GM12878 (cell line): ENCODE measurements at regions not wholly inside any gene's neighbourhood (a gene's known extent, or its start where the extent isn't known, plus 50 kb on each side); places are given as distances from the start of the nearest gene placed in this dataset.

Experiments used
- ATAC-seq: fragments of 200-7000 bp; cut with Tn5 transposase; 3 replicates; pipeline ENCODE4 v1.9.1; 2020; ENCODE audit warnings: mild to moderate bottlenecking, moderate library complexity
- BruUV-seq: library from RNA; stranded (reverse); fragments of 400-500 nt; replicated peaks from 2 replicates; lab custom pipeline; 2021; lab: Mats Ljungman, UMichigan
- CTCF ChIA-PET: fragments of 300-600 bp; sonication (Branson Sonifier 250); formaldehyde crosslinking; extraction: SDS; loops from one replicate; lab custom pipeline; 2021; ENCODE audit warnings: inconsistent platforms; lab: Yijun Ruan, JAX
- POLR2A ChIA-PET: fragments of 350-600 bp; formaldehyde crosslinking; extraction: SDS; loops from one replicate; lab custom pipeline; 2021; ENCODE audit warnings: inconsistent platforms; lab: Charles Lee
- RAD21 ChIA-PET: fragments of 300-600 bp; sonication (Branson Sonifier 250); formaldehyde crosslinking; loops from one replicate; lab custom pipeline; 2023; ENCODE audit warnings: antibody characterized with exemption; ENCODE audit not compliant: unreplicated experiment; lab: Charles Lee
- SMC1A ChIA-PET: fragments of 300-600 bp; sonication (Branson Sonifier 250); formaldehyde crosslinking; loops from one replicate; lab custom pipeline; 2023; ENCODE audit not compliant: unreplicated experiment, uncharacterized antibody; lab: Charles Lee
- DNase-seq: peaks from one replicate; pipeline ENCODE4 v3.0.0-alpha.2; 2011; ENCODE audit warnings: low read depth, low spot score
- FAIRE-seq: peaks from 3 replicates; lab custom pipeline; 2011; peaks lifted over from hg19 to GRCh38; lab: Jason Lieb, UNC
- H2AFZ ChIP-seq: 2 replicates; pipeline ENCODE4 v1.6.0; 2011; ENCODE audit warnings: low read depth, low read length, control low read depth; ENCODE audit not compliant: control insufficient read depth
- H3K27ac ChIP-seq: 2 replicates; pipeline ENCODE4 v1.5.1; 2011; ENCODE audit warnings: control low read depth; ENCODE audit not compliant: control insufficient read depth, insufficient read depth
- H3K27me3 ChIP-seq, 2 experiments: replicated peaks in 1 of 2; 2 replicates each; pipeline versions ENCODE4 v1.6.0 to v1.6.1; 2011; ENCODE audit warnings: low read length in 1 of 2; ENCODE audit not compliant: control insufficient read depth in 2 of 2, insufficient read depth in 2 of 2
- H3K36me3 ChIP-seq, 2 experiments: 2 replicates each; pipeline ENCODE4 v1.5.1; 2011; ENCODE audit warnings: low read length in 1 of 2; ENCODE audit not compliant: control insufficient read depth in 2 of 2, insufficient read depth in 2 of 2
- H3K4me1 ChIP-seq: 2 replicates; pipeline ENCODE4 v1.6.1; 2011; ENCODE audit warnings: mild to moderate bottlenecking, low read length, moderate library complexity, mixed read lengths; ENCODE audit not compliant: control insufficient read depth, insufficient read depth
- H3K4me2 ChIP-seq: 2 replicates; pipeline ENCODE4 v1.6.0; 2011; ENCODE audit warnings: control low read depth; ENCODE audit not compliant: control insufficient read depth, insufficient read depth
- H3K4me3 ChIP-seq: fragments of 200-600 bp; sonication (generic); 2 replicates; pipeline ENCODE4 v1.5.1; 2016
- H3K79me2 ChIP-seq: 2 replicates; pipeline ENCODE4 v1.6.0; 2011; ENCODE audit warnings: low read length; ENCODE audit not compliant: control insufficient read depth, insufficient read depth
- H3K9ac ChIP-seq: 2 replicates; pipeline ENCODE4 v1.8.0; 2011; ENCODE audit warnings: low read length, control low read depth, mixed read lengths; ENCODE audit not compliant: control insufficient read depth, insufficient read depth
- H3K9me3 ChIP-seq: replicated peaks from 3 replicates; pipeline ENCODE4 v1.5.1; 2011; ENCODE audit warnings: mild to moderate bottlenecking, low read length; ENCODE audit not compliant: control insufficient read depth, insufficient read depth
- H4K20me1 ChIP-seq: 2 replicates; pipeline ENCODE4 v1.6.0; 2011; ENCODE audit not compliant: control insufficient read depth, insufficient read depth
- CBX5 ChIP-seq: sonication (generic); IDR thresholded peaks from 2 replicates; pipeline ENCODE4 v1.6.1; 2016; ENCODE audit warnings: low read depth, moderate library complexity, mild to moderate bottlenecking, inconsistent platforms
- CHD4 ChIP-seq: fragments of 200-600 bp; sonication (generic); IDR thresholded peaks from 2 replicates; pipeline ENCODE4 v1.6.1; 2016; ENCODE audit warnings: mild to moderate bottlenecking
- EZH2 ChIP-seq: IDR thresholded peaks from 2 replicates; pipeline ENCODE4 v1.6.1; 2012; ENCODE audit warnings: low read depth, mild to moderate bottlenecking, control low read depth, inconsistent platforms, low read length, borderline replicate concordance; ENCODE audit not compliant: control insufficient read depth
- HDAC2 ChIP-seq: fragments of 200-600 bp; sonication (generic); IDR thresholded peaks from 2 replicates; pipeline ENCODE4 v1.6.1; 2017
- IRF3 ChIP-seq: fragments of 450-650 bp; IDR thresholded peaks from 2 replicates; pipeline ENCODE4 v1.6.1; 2014; ENCODE audit warnings: mild to moderate bottlenecking
- MTA3 ChIP-seq: IDR thresholded peaks from 2 replicates; pipeline ENCODE4 v1.6.1; 2012; ENCODE audit warnings: low read length, inconsistent platforms, borderline replicate concordance
- NFYB ChIP-seq: IDR thresholded peaks from 2 replicates; pipeline ENCODE4 v1.6.1; 2011; ENCODE audit warnings: low read depth, mild to moderate bottlenecking, low read length, improper control_type of control experiment, moderate library complexity; ENCODE audit not compliant: insufficient read depth
- PML ChIP-seq: IDR thresholded peaks from 2 replicates; pipeline ENCODE4 v1.6.1; 2012; ENCODE audit warnings: low read length, inconsistent platforms
- PRDM15 ChIP-seq: fragments of 450-650 bp; formaldehyde crosslinking; IDR thresholded peaks from 2 replicates; pipeline ENCODE4 v1.4.0; 2020; ENCODE audit warnings: mild to moderate bottlenecking, moderate library complexity
- RAD21 ChIP-seq: IDR thresholded peaks from 2 replicates; pipeline ENCODE4 v1.6.1; 2011; ENCODE audit warnings: mild to moderate bottlenecking, low read depth, low read length, moderate library complexity; ENCODE audit not compliant: insufficient read depth
- RUNX3 ChIP-seq: IDR thresholded peaks from 2 replicates; pipeline ENCODE4 v1.6.1; 2012; ENCODE audit warnings: low read length, inconsistent platforms
- TAF1 ChIP-seq: IDR thresholded peaks from 2 replicates; pipeline ENCODE4 v1.6.1; 2011; ENCODE audit warnings: mild to moderate bottlenecking, low read depth, low read length, borderline replicate concordance
- WGBS: methylation state at CpG from one replicate; pipeline ENCODE4 v1.1.6; 2016; ENCODE audit warnings: low lambda C conversion rate; ENCODE audit not compliant: insufficient replicate concordance, insufficient coverage; ENCODE audit errors: missing lambda C conversion rate; 5-methylcytosine and 5-hydroxymethylcytosine counted together
- in situ Hi-C: fragments of 300-500 bp; cut with MboI; formaldehyde crosslinking; loops from 9 replicates; pipeline ENCODE4 v1.14.3; 2018; ENCODE audit warnings: mixed read lengths
- intact Hi-C: fragments of 100-400 bp; cut with micrococcal nuclease; formaldehyde crosslinking; loops from one replicate; pipeline ENCODE4 v1.14.2; 2022; ENCODE audit not compliant: unreplicated experiment

- Histone ChIP-seq H3K9me3 (no peaks in the 10 kb centered on the region), H3K4me2 (no peak overlapping the region), H3K9ac (no peak overlapping the region), H3K4me1 (no peaks in the 10 kb centered on the region), H3K36me3 (no peaks in the 10 kb centered on the region), H4K20me1 (no peaks in the 10 kb centered on the region; the same call in 1 of the 2 replicates), H2AFZ (no peak overlapping the region), H3K27ac (no peak overlapping the region), H3K79me2 (no peaks in the 10 kb centered on the region), H3K4me3 (no peak overlapping the region), H3K27me3 (no peaks in the 10 kb centered on the region; a peak in 1 of 4 replicates)
- ChIA-PET POLR2A (no interaction called here), CTCF (interaction anchor here (1.2 kb wide), 1 partner anchor 43 kb away, joined by 3 read pairs; no protein-coding TSS in a partner anchor), RAD21 (no interaction called here), SMC1A (no interaction called here)
- in situ Hi-C loops, result no loop called here
- WGBS, result 59% methylated on average over 5 of the region's 5 CpGs
- intact Hi-C loops, result no loop called here
- FAIRE-seq (no peak), ATAC-seq (no peak), DNase-seq (no peak)
- no TSS peak for BruUV-seq
- no peak for TF ChIP-seq HDAC2
- TF ChIP-seq MTA3, result no peak
- no peak for TF ChIP-seq RAD21
- TF ChIP-seq NFYB, result no peak
- TF ChIP-seq PRDM15 (CRISPR knock-in tag), result no peak
- no peak for TF ChIP-seq EZH2
- no peak for TF ChIP-seq CBX5
- no peak for TF ChIP-seq TAF1
- TF ChIP-seq IRF3, result no peak
- TF ChIP-seq PML, result no peak
- TF ChIP-seq RUNX3, result no peak
- no peak for TF ChIP-seq CHD4
Measured at GRCh38 chr10:113427811-113428558, 124.9 kb upstream of the HABP2 start.
